GM23338 (cell line): ENCODE measurements at regions not wholly inside any gene's neighbourhood (a gene's known extent, or its start where the extent isn't known, plus 50 kb on each side); places are given as distances from the start of the nearest gene placed in this dataset.

Experiments
- ATAC-seq: fragments of 200-7000 bp; cut with Tn5 transposase; 3 replicates; pipeline ENCODE4 v1.9.1; 2020
- DNase-seq: peaks from one replicate; pipeline ENCODE4 v3.0.0-alpha.2; 2015; ENCODE audit warnings: low spot score
- H2AFZ ChIP-seq: fragments of 200-600 bp; sonication (generic); 2 replicates; pipeline ENCODE4 v1.8.0; 2016; ENCODE audit warnings: antibody characterized with exemption, mild to moderate bottlenecking, moderate library complexity
- H3F3A ChIP-seq: fragments of 200-600 bp; sonication (generic); replicated peaks from 2 replicates; pipeline ENCODE4 v1.8.0; 2017; ENCODE audit warnings: antibody characterized with exemption, mixed run types, low read depth
- H3K27ac ChIP-seq: fragments of 200-600 bp; sonication (generic); 2 replicates; pipeline ENCODE4 v1.6.1; 2016; ENCODE audit warnings: low read depth
- H3K27me3 ChIP-seq: fragments of 200-600 bp; sonication (generic); 2 replicates; pipeline ENCODE4 v1.8.0; 2016; ENCODE audit warnings: mild to moderate bottlenecking, mixed run types, moderate library complexity; ENCODE audit not compliant: insufficient read depth
- H3K36me3 ChIP-seq: fragments of 200-600 bp; sonication (generic); 2 replicates; pipeline ENCODE4 v1.8.0; 2016; ENCODE audit warnings: mild to moderate bottlenecking; ENCODE audit not compliant: insufficient read depth
- H3K4me1 ChIP-seq: fragments of 200-600 bp; sonication (generic); 2 replicates; pipeline ENCODE4 v1.8.0; 2016; ENCODE audit warnings: mild to moderate bottlenecking, moderate library complexity; ENCODE audit not compliant: insufficient read depth
- H3K4me2 ChIP-seq: fragments of 200-600 bp; sonication (generic); 2 replicates; pipeline ENCODE4 v1.7.1; 2017; ENCODE audit warnings: mixed run types
- H3K4me3 ChIP-seq: fragments of 200-600 bp; sonication (generic); 2 replicates; pipeline ENCODE4 v1.6.1; 2016; ENCODE audit warnings: mixed run types
- H3K79me2 ChIP-seq: fragments of 200-600 bp; sonication (generic); replicated peaks from 2 replicates; pipeline ENCODE4 v1.8.0; 2017; ENCODE audit warnings: mild to moderate bottlenecking; ENCODE audit not compliant: insufficient read depth
- H3K9me2 ChIP-seq: fragments of 200-600 bp; sonication (generic); 2 replicates; pipeline ENCODE4 v1.8.0; 2017; ENCODE audit not compliant: insufficient read depth
- H4K20me1 ChIP-seq: fragments of 200-600 bp; sonication (generic); replicated peaks from 2 replicates; pipeline ENCODE4 v1.8.0; 2017; ENCODE audit warnings: mild to moderate bottlenecking; ENCODE audit not compliant: insufficient read depth
- H3K27ac Mint-ChIP-seq: 2 replicates; pipeline ENCODE4 v1.8.0; 2020; ENCODE audit warnings: inconsistent platforms, mild to moderate bottlenecking, moderate library complexity, mixed read lengths
- H3K27me3 Mint-ChIP-seq: 3 replicates; pipeline ENCODE4 v1.8.0; 2022; ENCODE audit warnings: low read depth, mild to moderate bottlenecking, moderate library complexity, mixed read lengths, inconsistent platforms; ENCODE audit not compliant: insufficient read depth, poor library complexity
- H3K36me3 Mint-ChIP-seq: 3 replicates; pipeline ENCODE4 v1.8.0; 2021; ENCODE audit warnings: low read depth, mild to moderate bottlenecking, inconsistent platforms, moderate library complexity, mixed read lengths
- H3K4me1 Mint-ChIP-seq: 3 replicates; pipeline ENCODE4 v1.8.0; 2020; ENCODE audit warnings: mild to moderate bottlenecking, inconsistent platforms, mixed read lengths
- H3K4me3 Mint-ChIP-seq: 3 replicates; pipeline ENCODE4 v1.8.0; 2021; ENCODE audit warnings: moderate library complexity, mild to moderate bottlenecking, inconsistent platforms, mixed read lengths
- H3K9me3 Mint-ChIP-seq: 3 replicates; pipeline ENCODE4 v1.8.0; 2020; ENCODE audit warnings: moderate library complexity, mild to moderate bottlenecking, inconsistent platforms, mixed read lengths
- CREB1 ChIP-seq: fragments of 250-450 bp; sonication (Bioruptor Pico); IDR thresholded peaks from 2 replicates; pipeline ENCODE4 v1.5.0; 2020; ENCODE audit warnings: low read depth, mild to moderate bottlenecking, moderate library complexity
- EZH2 ChIP-seq: fragments of 200-600 bp; sonication (generic); IDR thresholded peaks from one replicate; pipeline ENCODE4 v1.8.0; 2017; ENCODE audit warnings: antibody characterized with exemption, mild to moderate bottlenecking, low read depth; ENCODE audit not compliant: unreplicated experiment
- EZH2phosphoT487 ChIP-seq: fragments of 200-600 bp; sonication (generic); IDR thresholded peaks from one replicate; pipeline ENCODE4 v1.8.1; 2018; ENCODE audit warnings: antibody characterized with exemption; ENCODE audit not compliant: unreplicated experiment
- JUNB ChIP-seq: IDR thresholded peaks from one replicate; pipeline ENCODE4 v1.6.1; 2016; ENCODE audit warnings: antibody characterized with exemption; ENCODE audit not compliant: unreplicated experiment
- NANOG ChIP-seq: IDR thresholded peaks from 2 replicates; pipeline ENCODE4 v1.6.1; 2016; ENCODE audit warnings: antibody characterized with exemption, borderline replicate concordance
- POLR2AphosphoS5 ChIP-seq: IDR thresholded peaks from 2 replicates; pipeline ENCODE4 v1.6.1; 2016; ENCODE audit warnings: antibody characterized with exemption, low read depth
- STAT1 ChIP-seq: IDR thresholded peaks from one replicate; pipeline ENCODE4 v1.6.1; 2016; ENCODE audit warnings: antibody characterized with exemption; ENCODE audit not compliant: unreplicated experiment
- ZNF114 ChIP-seq: fragments of 250-450 bp; sonication (Bioruptor Pico); IDR thresholded peaks from 2 replicates; pipeline ENCODE4 v1.5.0; 2020; ENCODE audit warnings: mild to moderate bottlenecking, moderate library complexity
- ZNF331 ChIP-seq: fragments of 250-450 bp; sonication (Bioruptor Pico); IDR thresholded peaks from 2 replicates; pipeline ENCODE4 v1.5.0; 2020; ENCODE audit warnings: low read depth, mild to moderate bottlenecking, moderate library complexity
- TF ChIP-seq, protein P1 (sequence below), 2 experiments: fragments of 200-600 bp in 1 of 2; sonication (generic) in 1 of 2; conservative IDR thresholded peaks; 2 replicates each; pipeline versions ENCODE4 v1.5.1 to v1.6.1; 2016 to 2017; ENCODE audit warnings: antibody characterized with exemption in 2 of 2, low read depth in 2 of 2, mild to moderate bottlenecking in 2 of 2, moderate library complexity in 1 of 2
- TF ChIP-seq, protein P2 (sequence below): IDR thresholded peaks from 2 replicates; pipeline ENCODE4 v1.6.1; 2016; ENCODE audit warnings: antibody characterized with exemption
- TF ChIP-seq, protein P3 (sequence below): fragments of 250-450 bp; sonication (Bioruptor Pico); IDR thresholded peaks from 2 replicates; pipeline ENCODE4 v1.5.0; 2020; ENCODE audit warnings: mild to moderate bottlenecking, moderate library complexity

DNA sequence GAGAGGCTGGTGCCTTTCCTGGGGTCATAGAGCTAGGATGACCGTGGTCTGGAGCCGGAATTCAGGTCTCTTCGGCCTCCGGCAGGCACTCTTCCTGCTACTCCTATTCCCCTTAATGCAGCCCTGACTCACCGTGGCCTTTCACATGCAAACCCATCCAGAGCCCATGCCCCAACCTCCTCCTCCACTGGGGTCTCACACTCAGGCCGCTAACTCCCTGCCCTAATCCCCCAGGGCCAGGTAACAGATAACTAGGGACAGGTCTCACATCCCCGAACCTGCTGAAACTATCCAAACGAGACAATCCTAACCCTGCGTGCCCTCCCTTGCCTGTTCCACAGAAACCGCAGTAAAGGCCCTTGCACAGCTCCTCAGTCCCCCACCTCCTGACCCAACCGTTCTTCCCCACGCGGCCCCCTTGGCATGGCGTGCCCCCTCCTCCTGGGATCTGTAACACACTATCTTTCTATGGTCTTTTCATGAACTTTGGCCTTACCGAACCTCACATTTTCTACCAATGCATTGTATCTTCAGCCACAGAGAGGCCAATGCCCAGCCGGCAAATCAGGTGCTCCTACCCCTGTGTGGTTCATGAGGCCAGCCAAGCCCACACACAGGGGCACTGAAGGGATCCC, 245.4 kb upstream of the EXOC2 start (continued):
- TF ChIP-seq, protein P1, sequence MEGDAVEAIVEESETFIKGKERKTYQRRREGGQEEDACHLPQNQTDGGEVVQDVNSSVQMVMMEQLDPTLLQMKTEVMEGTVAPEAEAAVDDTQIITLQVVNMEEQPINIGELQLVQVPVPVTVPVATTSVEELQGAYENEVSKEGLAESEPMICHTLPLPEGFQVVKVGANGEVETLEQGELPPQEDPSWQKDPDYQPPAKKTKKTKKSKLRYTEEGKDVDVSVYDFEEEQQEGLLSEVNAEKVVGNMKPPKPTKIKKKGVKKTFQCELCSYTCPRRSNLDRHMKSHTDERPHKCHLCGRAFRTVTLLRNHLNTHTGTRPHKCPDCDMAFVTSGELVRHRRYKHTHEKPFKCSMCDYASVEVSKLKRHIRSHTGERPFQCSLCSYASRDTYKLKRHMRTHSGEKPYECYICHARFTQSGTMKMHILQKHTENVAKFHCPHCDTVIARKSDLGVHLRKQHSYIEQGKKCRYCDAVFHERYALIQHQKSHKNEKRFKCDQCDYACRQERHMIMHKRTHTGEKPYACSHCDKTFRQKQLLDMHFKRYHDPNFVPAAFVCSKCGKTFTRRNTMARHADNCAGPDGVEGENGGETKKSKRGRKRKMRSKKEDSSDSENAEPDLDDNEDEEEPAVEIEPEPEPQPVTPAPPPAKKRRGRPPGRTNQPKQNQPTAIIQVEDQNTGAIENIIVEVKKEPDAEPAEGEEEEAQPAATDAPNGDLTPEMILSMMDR (conservative IDR thresholded peaks at IDR 0.05; ENCODE audit: low read depth in 2 of 2), result no peak
- TF ChIP-seq CREB1 (CRISPR knock-in tag) (no peak), STAT1 (no peak), NANOG (no peak), ZNF331 (CRISPR knock-in tag) (no peak), JUNB (no peak), EZH2 (no peak)
- TF ChIP-seq, protein P2, sequence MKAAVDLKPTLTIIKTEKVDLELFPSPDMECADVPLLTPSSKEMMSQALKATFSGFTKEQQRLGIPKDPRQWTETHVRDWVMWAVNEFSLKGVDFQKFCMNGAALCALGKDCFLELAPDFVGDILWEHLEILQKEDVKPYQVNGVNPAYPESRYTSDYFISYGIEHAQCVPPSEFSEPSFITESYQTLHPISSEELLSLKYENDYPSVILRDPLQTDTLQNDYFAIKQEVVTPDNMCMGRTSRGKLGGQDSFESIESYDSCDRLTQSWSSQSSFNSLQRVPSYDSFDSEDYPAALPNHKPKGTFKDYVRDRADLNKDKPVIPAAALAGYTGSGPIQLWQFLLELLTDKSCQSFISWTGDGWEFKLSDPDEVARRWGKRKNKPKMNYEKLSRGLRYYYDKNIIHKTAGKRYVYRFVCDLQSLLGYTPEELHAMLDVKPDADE, result no peak

DNA sequence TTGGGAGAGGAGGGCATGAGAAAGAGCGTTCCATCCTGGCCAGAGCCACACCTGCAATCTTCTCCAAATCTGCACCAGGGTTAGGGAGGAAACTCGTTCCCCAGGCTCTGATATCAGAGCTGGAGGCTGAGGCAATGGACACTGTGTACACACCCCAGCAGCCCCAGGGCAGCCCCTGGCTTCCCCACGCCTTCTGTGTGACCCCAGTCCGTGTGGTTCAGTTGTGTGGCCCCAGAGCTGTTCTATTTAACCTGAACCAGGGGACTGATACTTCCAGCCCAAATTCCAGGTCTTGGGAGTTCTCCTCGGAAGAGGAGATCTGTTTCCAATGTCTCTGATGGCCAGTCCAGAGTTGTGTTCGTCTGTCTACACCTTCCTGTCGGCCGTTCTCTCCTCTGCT, 242.6 kb upstream of the EXOC2 start:
- Mint-ChIP-seq H3K4me1 (peaks cover 23% of the 10 kb centered on the region), H3K27ac (no peak overlapping the region), H3K9me3 (no peaks in the 10 kb centered on the region), H3K4me3 (no peak overlapping the region), H3K36me3 (no peaks in the 10 kb centered on the region), H3K27me3 (peaks cover 6% of the 10 kb centered on the region)
- Histone ChIP-seq H3F3A (no peaks in the 10 kb centered on the region), H3K36me3 (no peaks in the 10 kb centered on the region), H4K20me1 (no peaks in the 10 kb centered on the region), H3K27ac (no peak overlapping the region), H3K4me3 (no peak overlapping the region), H2AFZ (no peak overlapping the region), H3K4me2 (no peak overlapping the region), H3K79me2 (no peaks in the 10 kb centered on the region), H3K4me1 (peaks cover 8% of the 10 kb centered on the region; the same call in 1 of the 2 replicates), H3K9me2 (peaks cover 5% of the 10 kb centered on the region; the same call in 1 of the 2 replicates), H3K27me3 (no peaks in the 10 kb centered on the region)
- ATAC-seq (no peak), DNase-seq (no peak)
- TF ChIP-seq, protein P2, result no peak
- TF ChIP-seq ZNF114 (CRISPR knock-in tag), result no peak
- TF ChIP-seq EZH2, result no peak
- TF ChIP-seq ZNF331 (CRISPR knock-in tag), result no peak
- no peak for TF ChIP-seq POLR2AphosphoS5
- no peak for TF ChIP-seq EZH2phosphoT487
- TF ChIP-seq, protein P3, sequence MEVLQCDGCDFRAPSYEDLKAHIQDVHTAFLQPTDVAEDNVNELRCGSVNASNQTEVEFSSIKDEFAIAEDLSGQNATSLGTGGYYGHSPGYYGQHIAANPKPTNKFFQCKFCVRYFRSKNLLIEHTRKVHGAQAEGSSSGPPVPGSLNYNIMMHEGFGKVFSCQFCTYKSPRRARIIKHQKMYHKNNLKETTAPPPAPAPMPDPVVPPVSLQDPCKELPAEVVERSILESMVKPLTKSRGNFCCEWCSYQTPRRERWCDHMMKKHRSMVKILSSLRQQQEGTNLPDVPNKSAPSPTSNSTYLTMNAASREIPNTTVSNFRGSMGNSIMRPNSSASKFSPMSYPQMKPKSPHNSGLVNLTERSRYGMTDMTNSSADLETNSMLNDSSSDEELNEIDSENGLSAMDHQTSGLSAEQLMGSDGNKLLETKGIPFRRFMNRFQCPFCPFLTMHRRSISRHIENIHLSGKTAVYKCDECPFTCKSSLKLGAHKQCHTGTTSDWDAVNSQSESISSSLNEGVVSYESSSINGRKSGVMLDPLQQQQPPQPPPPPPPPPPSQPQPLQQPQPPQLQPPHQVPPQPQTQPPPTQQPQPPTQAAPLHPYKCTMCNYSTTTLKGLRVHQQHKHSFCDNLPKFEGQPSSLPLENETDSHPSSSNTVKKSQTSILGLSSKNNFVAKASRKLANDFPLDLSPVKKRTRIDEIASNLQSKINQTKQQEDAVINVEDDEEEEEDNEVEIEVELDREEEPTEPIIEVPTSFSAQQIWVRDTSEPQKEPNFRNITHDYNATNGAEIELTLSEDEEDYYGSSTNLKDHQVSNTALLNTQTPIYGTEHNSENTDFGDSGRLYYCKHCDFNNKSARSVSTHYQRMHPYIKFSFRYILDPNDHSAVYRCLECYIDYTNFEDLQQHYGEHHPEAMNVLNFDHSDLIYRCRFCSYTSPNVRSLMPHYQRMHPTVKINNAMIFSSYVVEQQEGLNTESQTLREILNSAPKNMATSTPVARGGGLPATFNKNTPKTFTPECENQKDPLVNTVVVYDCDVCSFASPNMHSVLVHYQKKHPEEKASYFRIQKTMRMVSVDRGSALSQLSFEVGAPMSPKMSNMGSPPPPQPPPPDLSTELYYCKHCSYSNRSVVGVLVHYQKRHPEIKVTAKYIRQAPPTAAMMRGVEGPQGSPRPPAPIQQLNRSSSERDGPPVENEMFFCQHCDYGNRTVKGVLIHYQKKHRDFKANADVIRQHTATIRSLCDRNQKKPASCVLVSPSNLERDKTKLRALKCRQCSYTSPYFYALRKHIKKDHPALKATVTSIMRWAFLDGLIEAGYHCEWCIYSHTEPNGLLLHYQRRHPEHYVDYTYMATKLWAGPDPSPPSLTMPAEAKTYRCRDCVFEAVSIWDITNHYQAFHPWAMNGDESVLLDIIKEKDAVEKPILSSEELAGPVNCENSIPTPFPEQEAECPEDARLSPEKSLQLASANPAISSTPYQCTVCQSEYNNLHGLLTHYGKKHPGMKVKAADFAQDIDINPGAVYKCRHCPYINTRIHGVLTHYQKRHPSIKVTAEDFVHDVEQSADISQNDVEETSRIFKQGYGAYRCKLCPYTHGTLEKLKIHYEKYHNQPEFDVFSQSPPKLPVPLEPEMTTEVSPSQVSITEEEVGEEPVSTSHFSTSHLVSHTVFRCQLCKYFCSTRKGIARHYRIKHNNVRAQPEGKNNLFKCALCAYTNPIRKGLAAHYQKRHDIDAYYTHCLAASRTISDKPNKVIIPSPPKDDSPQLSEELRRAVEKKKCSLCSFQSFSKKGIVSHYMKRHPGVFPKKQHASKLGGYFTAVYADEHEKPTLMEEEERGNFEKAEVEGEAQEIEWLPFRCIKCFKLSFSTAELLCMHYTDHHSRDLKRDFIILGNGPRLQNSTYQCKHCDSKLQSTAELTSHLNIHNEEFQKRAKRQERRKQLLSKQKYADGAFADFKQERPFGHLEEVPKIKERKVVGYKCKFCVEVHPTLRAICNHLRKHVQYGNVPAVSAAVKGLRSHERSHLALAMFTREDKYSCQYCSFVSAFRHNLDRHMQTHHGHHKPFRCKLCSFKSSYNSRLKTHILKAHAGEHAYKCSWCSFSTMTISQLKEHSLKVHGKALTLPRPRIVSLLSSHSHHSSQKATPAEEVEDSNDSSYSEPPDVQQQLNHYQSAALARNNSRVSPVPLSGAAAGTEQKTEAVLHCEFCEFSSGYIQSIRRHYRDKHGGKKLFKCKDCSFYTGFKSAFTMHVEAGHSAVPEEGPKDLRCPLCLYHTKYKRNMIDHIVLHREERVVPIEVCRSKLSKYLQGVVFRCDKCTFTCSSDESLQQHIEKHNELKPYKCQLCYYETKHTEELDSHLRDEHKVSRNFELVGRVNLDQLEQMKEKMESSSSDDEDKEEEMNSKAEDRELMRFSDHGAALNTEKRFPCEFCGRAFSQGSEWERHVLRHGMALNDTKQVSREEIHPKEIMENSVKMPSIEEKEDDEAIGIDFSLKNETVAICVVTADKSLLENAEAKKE (CRISPR knock-in tag), result no peak
- no peak for TF ChIP-seq CREB1 (CRISPR knock-in tag)
